Caco-2 (cell line): ENCODE measurements at regions not wholly inside any gene's neighbourhood (a gene's known extent, or its start where the extent isn't known, plus 50 kb on each side); places are given as distances from the start of the nearest gene placed in this dataset.

Experiments used
- BruUV-seq: library from RNA; stranded (reverse); fragments of 400-500 nt; replicated peaks from 2 replicates; lab custom pipeline; 2021; lab: Mats Ljungman, UMichigan
- CTCF ChIA-PET: fragments of 300-600 bp; sonication (Branson Sonifier 250); formaldehyde crosslinking; loops from one replicate; lab custom pipeline; 2022; ENCODE audit warnings: antibody characterized with exemption; lab: Charles Lee
- POLR2A ChIA-PET: fragments of 300-600 bp; sonication (Branson Sonifier 250); formaldehyde crosslinking; loops from one replicate; lab custom pipeline; 2022; ENCODE audit warnings: antibody characterized with exemption; lab: Charles Lee
- DNase-seq, 2 experiments: peaks; one replicate each; pipeline versions ENCODE4 v3.0.0 to v3.0.0-alpha.2; 2020 to 2022
- H3K27me3 ChIP-seq: replicated peaks from 2 replicates; pipeline ENCODE4 v1.6.0; 2011; ENCODE audit warnings: low read length; ENCODE audit not compliant: control insufficient read depth, insufficient read depth
- H3K36me3 ChIP-seq: 2 replicates; pipeline ENCODE4 v1.5.1; 2011; ENCODE audit warnings: low read length; ENCODE audit not compliant: control insufficient read depth, insufficient read depth
- H3K4me1 ChIP-seq: fragments of 250-450 bp; sonication (Bioruptor Pico); 2 replicates; pipeline ENCODE4 v1.5.1; 2020; ENCODE audit warnings: mild to moderate bottlenecking
- H3K4me3 ChIP-seq: 2 replicates; pipeline ENCODE4 v1.5.1; 2011; ENCODE audit warnings: low read depth, mild to moderate bottlenecking, control low read depth, low read length
- H3K9me3 ChIP-seq: fragments of 250-450 bp; sonication (Bioruptor Pico); 2 replicates; pipeline ENCODE4 v1.5.1; 2020; ENCODE audit warnings: mild to moderate bottlenecking, moderate library complexity
- H3K27ac Mint-ChIP-seq: one replicate; pipeline ENCODE4 v1.8.0; 2022; ENCODE audit warnings: mixed read lengths; ENCODE audit not compliant: unreplicated experiment
- H3K27me3 Mint-ChIP-seq: one replicate; pipeline ENCODE4 v1.8.0; 2022; ENCODE audit warnings: mixed read lengths; ENCODE audit not compliant: insufficient read depth, unreplicated experiment
- H3K36me3 Mint-ChIP-seq: one replicate; pipeline ENCODE4 v1.8.0; 2022; ENCODE audit warnings: mild to moderate bottlenecking, mixed read lengths; ENCODE audit not compliant: insufficient read depth, unreplicated experiment
- H3K4me1 Mint-ChIP-seq: one replicate; pipeline ENCODE4 v1.8.0; 2022; ENCODE audit warnings: low read depth, mixed read lengths; ENCODE audit not compliant: unreplicated experiment
- H3K4me3 Mint-ChIP-seq: one replicate; pipeline ENCODE4 v1.8.0; 2022; ENCODE audit warnings: mild to moderate bottlenecking, moderate library complexity, mixed read lengths; ENCODE audit not compliant: unreplicated experiment
- H3K9me3 Mint-ChIP-seq: one replicate; pipeline ENCODE4 v1.8.0; 2022; ENCODE audit warnings: mixed read lengths; ENCODE audit not compliant: unreplicated experiment
- CTCF ChIP-seq, 2 experiments: fragments of 200-600 bp in 1 of 2; IDR thresholded peaks; 1 replicate in 1 of 2; 2 replicates in 1 of 2; pipeline versions ENCODE4 v1.5.1 to v1.8.0; 2011 to 2022; ENCODE audit warnings: antibody characterized with exemption in 1 of 2, control low read depth in 1 of 2, inconsistent platforms in 1 of 2, low read depth in 1 of 2, low read length in 1 of 2, mild to moderate bottlenecking in 1 of 2, moderate library complexity in 1 of 2; ENCODE audit not compliant: insufficient read depth in 1 of 2, severe bottlenecking in 1 of 2, unreplicated experiment in 1 of 2
- intact Hi-C: fragments of 100-400 bp; cut with micrococcal nuclease; formaldehyde crosslinking; loops from one replicate; pipeline ENCODE4 v1.10.0; 2022; ENCODE audit not compliant: unreplicated experiment

GRCh38 chr17:73933871-73934270 is 269.6 kb upstream of the RPL38 start:
- POLR2A ChIA-PET: no interaction called here
- no peak for TF ChIP-seq CTCF (IDR thresholded peaks at IDR 0.05; ENCODE audit: insufficient read depth in 1 of 2, low read depth in 1 of 2, low read length in 1 of 2, severe bottlenecking in 1 of 2, unreplicated experiment in 1 of 2)
- Mint-ChIP-seq H3K27ac (no peak overlapping the region), H3K4me3 (no peak overlapping the region), H3K4me1 (peaks cover 7% of the 10 kb centered on the region), H3K9me3 (no peaks in the 10 kb centered on the region), H3K36me3 (no peaks in the 10 kb centered on the region), H3K27me3 (peaks cover 9% of the 10 kb centered on the region)
- H3K9me3 ChIP-seq: no peaks in the 10 kb centered on the region
- CTCF ChIA-PET: no interaction called here
- no peak overlapping the region for H3K4me3 ChIP-seq
- no TSS peak for BruUV-seq
- no peaks in the 10 kb centered on the region for H3K36me3 ChIP-seq
- H3K27me3 ChIP-seq: no peaks in the 10 kb centered on the region
- intact Hi-C loops: no loop called here
- no peak for DNase-seq
- no peaks in the 10 kb centered on the region for H3K4me1 ChIP-seq

GRCh38 chr17:73934696-73935095 is 268.8 kb upstream of the RPL38 start:
- H3K36me3 Mint-ChIP-seq: no peaks in the 10 kb centered on the region
- no peaks in the 10 kb centered on the region for H3K9me3 Mint-ChIP-seq
- no peak for DNase-seq
- intact Hi-C loops: no loop called here
- no peak for TF ChIP-seq CTCF (IDR thresholded peaks at IDR 0.05; ENCODE audit: insufficient read depth in 1 of 2, low read depth in 1 of 2, low read length in 1 of 2, severe bottlenecking in 1 of 2, unreplicated experiment in 1 of 2)
- Histone ChIP-seq H3K27me3 (no peaks in the 10 kb centered on the region), H3K9me3 (no peaks in the 10 kb centered on the region), H3K36me3 (no peaks in the 10 kb centered on the region), H3K4me1 (no peaks in the 10 kb centered on the region), H3K4me3 (no peak overlapping the region)
- POLR2A ChIA-PET: no interaction called here
- peaks cover 5% of the 10 kb centered on the region for H3K4me1 Mint-ChIP-seq
- no peak overlapping the region for H3K27ac Mint-ChIP-seq
- H3K27me3 Mint-ChIP-seq: peaks cover 8% of the 10 kb centered on the region
- no TSS peak for BruUV-seq
- no peak overlapping the region for H3K4me3 Mint-ChIP-seq
- CTCF ChIA-PET: no interaction called here

- no peaks in the 10 kb centered on the region for H3K27me3 Mint-ChIP-seq
- H3K4me3 Mint-ChIP-seq: no peak overlapping the region
- no peak for DNase-seq
- no peaks in the 10 kb centered on the region for H3K9me3 Mint-ChIP-seq
- H3K27ac Mint-ChIP-seq: no peak overlapping the region
- Histone ChIP-seq H3K27me3 (no peaks in the 10 kb centered on the region), H3K9me3 (no peaks in the 10 kb centered on the region), H3K4me1 (no peaks in the 10 kb centered on the region), H3K36me3 (no peaks in the 10 kb centered on the region), H3K4me3 (no peak overlapping the region)
- H3K4me1 Mint-ChIP-seq: no peaks in the 10 kb centered on the region
- no peak for TF ChIP-seq CTCF (IDR thresholded peaks at IDR 0.05; ENCODE audit: insufficient read depth in 1 of 2, low read depth in 1 of 2, low read length in 1 of 2, severe bottlenecking in 1 of 2, unreplicated experiment in 1 of 2)
- POLR2A ChIA-PET: no interaction called here
- no peaks in the 10 kb centered on the region for H3K36me3 Mint-ChIP-seq
- intact Hi-C loops: loop anchor here (1.0 kb wide), 1 partner anchor 61 kb away; no protein-coding TSS in a partner anchor
- CTCF ChIA-PET: interaction anchor here (1.1 to 1.2 kb wide), 2 partner anchors 10 to 61 kb away, joined by 3 to 6 read pairs; no protein-coding TSS in a partner anchor
- BruUV-seq: no TSS peak
Observed at GRCh38 chr17:73936908-73937627, 266.4 kb upstream of the RPL38 start.
